ENCODE measurements at regions not wholly inside any gene's neighbourhood (a gene's known extent, or its start where the extent isn't known, plus 50 kb on each side); places are given as distances from the start of the nearest gene placed in this dataset.

DNA sequence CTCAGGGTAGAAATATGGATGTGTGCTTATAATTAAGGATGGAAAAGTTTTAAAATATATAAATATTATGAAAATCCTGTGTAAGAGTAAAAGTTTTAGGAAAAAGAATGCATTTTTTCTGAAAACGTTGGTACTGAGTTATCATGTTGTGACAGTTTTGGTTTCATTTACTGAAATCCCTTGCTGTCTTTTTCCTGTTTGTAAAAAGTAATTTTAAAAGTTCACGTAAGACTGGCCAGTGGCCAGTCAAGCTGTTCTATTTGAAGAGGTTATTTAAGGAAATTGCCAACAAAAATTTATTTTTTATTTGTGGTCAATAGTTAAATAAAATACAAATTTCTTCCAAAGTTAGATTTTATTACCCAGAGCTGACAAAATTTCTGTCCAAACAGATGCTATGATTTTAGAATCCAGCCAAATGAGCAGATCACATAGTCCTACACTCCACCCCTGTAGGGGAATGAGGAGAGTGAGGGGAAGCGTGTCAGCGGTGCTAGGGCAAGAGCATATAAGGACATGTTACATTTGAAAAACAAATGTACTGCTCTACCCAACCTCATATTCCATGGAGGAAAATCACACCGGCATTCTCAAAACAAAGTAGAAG, 297.8 kb upstream of the TFPI start:
- Histone ChIP-seq H3K9me3 (no peaks in the 10 kb centered on the region), H3K36me3 (no peaks in the 10 kb centered on the region), H3K4me1 (no peaks in the 10 kb centered on the region), H3K4me3 (peak overlapping the region in 8 of 12 donors; percentile 6 to 41 (median 24)), H3K27ac (peak overlapping the region in 2 of 12 donors; percentile 5 to 14), H3K27me3 (no peaks in the 10 kb centered on the region)
- intact Hi-C loops (cut with DNase I) = no loop called here
- no peak for DNase-seq
- ATAC-seq = peak in 2 of 4 donors; percentile 58 to 61
- 42 to 60% (median 54%) methylated on average over 5 of the region's 5 CpGs for WGBS, 4 donors
- TF ChIP-seq POLR2A (IDR thresholded peaks at IDR 0.05) = no peak
- TF ChIP-seq, protein P1, sequence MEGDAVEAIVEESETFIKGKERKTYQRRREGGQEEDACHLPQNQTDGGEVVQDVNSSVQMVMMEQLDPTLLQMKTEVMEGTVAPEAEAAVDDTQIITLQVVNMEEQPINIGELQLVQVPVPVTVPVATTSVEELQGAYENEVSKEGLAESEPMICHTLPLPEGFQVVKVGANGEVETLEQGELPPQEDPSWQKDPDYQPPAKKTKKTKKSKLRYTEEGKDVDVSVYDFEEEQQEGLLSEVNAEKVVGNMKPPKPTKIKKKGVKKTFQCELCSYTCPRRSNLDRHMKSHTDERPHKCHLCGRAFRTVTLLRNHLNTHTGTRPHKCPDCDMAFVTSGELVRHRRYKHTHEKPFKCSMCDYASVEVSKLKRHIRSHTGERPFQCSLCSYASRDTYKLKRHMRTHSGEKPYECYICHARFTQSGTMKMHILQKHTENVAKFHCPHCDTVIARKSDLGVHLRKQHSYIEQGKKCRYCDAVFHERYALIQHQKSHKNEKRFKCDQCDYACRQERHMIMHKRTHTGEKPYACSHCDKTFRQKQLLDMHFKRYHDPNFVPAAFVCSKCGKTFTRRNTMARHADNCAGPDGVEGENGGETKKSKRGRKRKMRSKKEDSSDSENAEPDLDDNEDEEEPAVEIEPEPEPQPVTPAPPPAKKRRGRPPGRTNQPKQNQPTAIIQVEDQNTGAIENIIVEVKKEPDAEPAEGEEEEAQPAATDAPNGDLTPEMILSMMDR (IDR thresholded peaks at IDR 0.05) = no peak

DNA sequence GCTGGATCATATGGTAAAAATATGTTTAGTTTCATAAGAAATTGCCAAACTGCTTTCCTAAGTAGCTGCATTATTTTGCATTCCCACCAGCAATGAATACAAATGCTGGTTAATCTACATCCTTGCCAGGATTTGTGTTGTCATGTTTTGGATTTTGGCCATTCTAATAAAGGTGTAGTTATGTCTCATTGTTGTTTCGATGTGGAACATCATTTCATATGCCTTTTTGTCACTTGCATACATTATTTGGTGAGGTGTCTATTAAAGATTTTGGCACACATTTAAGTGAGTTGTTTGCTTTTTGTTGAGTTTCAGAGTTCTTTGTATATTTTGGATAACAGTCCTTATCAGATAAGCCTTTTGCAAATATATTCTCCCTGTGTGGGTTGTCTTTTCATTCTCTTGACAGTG, 299.2 kb upstream of the TFPI start:
- H3K4me3 ChIP-seq = no peak overlapping the region
- H3K4me1 ChIP-seq = no peaks in the 10 kb centered on the region
- no peaks in the 10 kb centered on the region for H3K9me3 ChIP-seq
- 47 to 66% (median 57%) methylated on average over 1 of the region's 1 CpG for WGBS, 4 donors
- intact Hi-C loops (cut with DNase I) = no loop called here
- H3K27ac ChIP-seq = no peak overlapping the region
- TF ChIP-seq POLR2A (IDR thresholded peaks at IDR 0.05) = no peak
- TF ChIP-seq, protein P1 (IDR thresholded peaks at IDR 0.05) = no peak
- no peaks in the 10 kb centered on the region for H3K27me3 ChIP-seq
- H3K36me3 ChIP-seq = no peaks in the 10 kb centered on the region
- ATAC-seq (no peak), DNase-seq (no peak)

DNA sequence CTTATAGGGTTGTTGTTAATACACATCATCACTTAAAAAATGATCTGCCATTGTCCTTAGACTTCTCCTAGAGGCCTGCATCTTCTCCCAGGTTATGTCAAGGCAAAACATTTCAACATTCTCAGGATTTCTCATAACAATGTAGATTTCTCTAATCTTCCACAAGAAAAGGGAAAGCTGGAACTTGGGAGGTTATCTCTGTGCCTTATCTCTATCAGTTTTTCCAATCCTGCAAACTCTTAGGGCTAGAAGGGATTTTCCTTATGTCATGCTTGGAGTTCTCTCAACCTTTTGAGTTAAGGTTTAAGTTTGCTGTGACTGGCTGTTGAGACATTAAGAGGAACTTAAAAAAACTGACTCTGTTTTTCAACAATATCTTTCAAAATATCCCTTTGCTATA, 300.6 kb upstream of the TFPI start:
- TF ChIP-seq POLR2A (IDR thresholded peaks at IDR 0.05) = no peak
- TF ChIP-seq, protein P1 (IDR thresholded peaks at IDR 0.05) = no peak

DNA sequence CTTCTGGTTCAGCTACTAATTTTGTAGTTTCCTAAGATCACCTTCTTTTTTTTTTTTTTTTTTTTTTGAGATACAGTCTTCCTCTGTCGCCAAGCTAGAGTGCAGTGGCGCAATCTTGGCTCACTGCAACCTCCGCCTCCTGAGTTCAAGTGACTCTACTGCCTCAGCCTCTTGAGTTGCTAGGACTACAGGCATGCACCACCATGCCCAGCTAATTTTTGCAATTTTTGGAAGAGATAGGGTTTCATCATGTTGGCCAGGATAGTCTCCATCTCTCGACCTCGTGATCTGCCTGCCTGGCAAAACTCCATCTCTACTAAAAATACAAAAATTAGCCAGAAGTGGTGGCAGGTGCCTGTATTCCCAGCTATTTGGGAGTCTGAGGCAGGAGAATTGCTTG, 301.5 kb upstream of the TFPI start:
- TF ChIP-seq POLR2A (IDR thresholded peaks at IDR 0.05) = no peak
- no peak for ATAC-seq
- Histone ChIP-seq H3K4me1 (no peaks in the 10 kb centered on the region), H3K36me3 (no peaks in the 10 kb centered on the region), H3K4me3 (no peak overlapping the region), H3K27ac (no peak overlapping the region), H3K27me3 (no peaks in the 10 kb centered on the region), H3K9me3 (no peaks in the 10 kb centered on the region)
- no peak for DNase-seq
- WGBS, 4 donors = 83 to 97% (median 94%) methylated on average over 5 of the region's 5 CpGs
- intact Hi-C loops (cut with DNase I) = no loop called here

More for the DNA sequence above, 300.6 kb upstream of the TFPI start:
- Histone ChIP-seq H3K4me1 (no peaks in the 10 kb centered on the region), H3K36me3 (no peaks in the 10 kb centered on the region), H3K9me3 (no peaks in the 10 kb centered on the region), H3K4me3 (no peak overlapping the region), H3K27ac (no peak overlapping the region), H3K27me3 (no peaks in the 10 kb centered on the region)
- ATAC-seq (no peak), DNase-seq (no peak)
- intact Hi-C loops (cut with DNase I) = no loop called here

DNA sequence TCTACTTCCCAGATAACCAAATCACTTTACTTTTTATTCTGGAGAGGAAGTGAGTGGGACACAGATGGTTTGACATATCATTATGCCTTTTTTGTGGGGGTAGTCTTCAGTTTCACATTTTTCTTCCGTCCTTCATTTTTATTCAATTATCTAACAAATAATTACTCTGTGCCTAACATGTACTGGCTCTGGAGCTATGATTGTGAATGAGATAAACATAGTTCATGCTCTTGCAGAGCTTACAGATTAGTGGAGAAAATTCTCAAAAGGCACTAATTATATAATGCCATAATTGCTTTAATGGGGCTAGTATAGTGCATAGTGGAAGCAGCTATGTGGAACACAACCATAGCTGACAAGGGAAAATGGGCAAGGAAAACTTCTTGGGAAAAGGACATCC, 303.6 kb upstream of the TFPI start:
- Histone ChIP-seq H3K27me3 (no peaks in the 10 kb centered on the region), H3K4me1 (no peaks in the 10 kb centered on the region), H3K27ac (no peak overlapping the region), H3K9me3 (no peaks in the 10 kb centered on the region), H3K36me3 (no peaks in the 10 kb centered on the region), H3K4me3 (no peak overlapping the region)
- DNase-seq = no peak
- intact Hi-C loops (cut with DNase I) = no loop called here
- no peak for TF ChIP-seq POLR2A (IDR thresholded peaks at IDR 0.05)
- TF ChIP-seq, protein P1 (IDR thresholded peaks at IDR 0.05) = no peak
- WGBS, 4 donors = 56 to 70% (median 64%) methylated on average over 1 of the region's 1 CpG
- ATAC-seq = no peak

Measured in heart left ventricle (tissue), 16 donors.